ENCODE measurements at regions not wholly inside any gene's neighbourhood (a gene's known extent, or its start where the extent isn't known, plus 50 kb on each side); places are given as distances from the start of the nearest gene placed in this dataset.

DNA sequence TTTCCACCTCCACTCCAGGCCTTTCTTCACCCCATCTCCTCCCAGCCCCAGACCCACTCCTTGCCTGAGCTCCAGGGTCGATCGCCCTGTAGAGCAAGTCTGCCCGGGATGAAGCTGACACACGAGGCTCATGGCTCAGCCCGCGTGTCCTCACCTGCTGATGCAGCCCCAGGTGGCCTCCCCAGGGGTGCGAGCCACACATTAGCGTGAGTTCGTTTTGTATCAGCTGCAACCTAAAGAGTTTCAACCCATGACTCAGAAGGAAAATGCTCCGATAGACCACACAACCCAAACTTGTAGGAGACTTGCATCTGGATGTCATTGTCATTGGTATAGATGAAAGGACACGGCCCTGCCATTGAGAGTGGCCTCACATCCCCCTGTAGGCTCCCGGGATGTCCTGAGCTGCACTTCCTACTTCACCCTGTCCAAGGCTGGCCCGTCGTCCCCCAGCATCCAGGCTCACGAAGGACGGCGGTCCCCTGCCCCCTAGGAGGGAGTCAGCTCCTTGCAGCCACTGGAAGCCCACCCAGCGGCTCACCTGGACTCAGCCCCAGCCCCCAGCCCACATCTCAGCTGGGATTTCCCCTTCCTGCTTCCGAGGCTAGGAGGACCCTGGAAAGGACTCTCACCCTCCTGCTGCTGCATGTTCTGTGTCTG, 97.7 kb downstream of the HTR5A start:
- no peaks in the 10 kb centered on the region for H3K27me3 ChIP-seq (ENCODE audit: control insufficient read depth, insufficient read depth, low read length)
- no peak overlapping the region for H3K4me3 ChIP-seq (ENCODE audit: insufficient read depth, low read depth, low read length)
- H3K36me3 ChIP-seq (replicated peaks; ENCODE audit: control insufficient read depth, insufficient read depth, low read length) = no peaks in the 10 kb centered on the region
- no peak for DNase-seq

DNA sequence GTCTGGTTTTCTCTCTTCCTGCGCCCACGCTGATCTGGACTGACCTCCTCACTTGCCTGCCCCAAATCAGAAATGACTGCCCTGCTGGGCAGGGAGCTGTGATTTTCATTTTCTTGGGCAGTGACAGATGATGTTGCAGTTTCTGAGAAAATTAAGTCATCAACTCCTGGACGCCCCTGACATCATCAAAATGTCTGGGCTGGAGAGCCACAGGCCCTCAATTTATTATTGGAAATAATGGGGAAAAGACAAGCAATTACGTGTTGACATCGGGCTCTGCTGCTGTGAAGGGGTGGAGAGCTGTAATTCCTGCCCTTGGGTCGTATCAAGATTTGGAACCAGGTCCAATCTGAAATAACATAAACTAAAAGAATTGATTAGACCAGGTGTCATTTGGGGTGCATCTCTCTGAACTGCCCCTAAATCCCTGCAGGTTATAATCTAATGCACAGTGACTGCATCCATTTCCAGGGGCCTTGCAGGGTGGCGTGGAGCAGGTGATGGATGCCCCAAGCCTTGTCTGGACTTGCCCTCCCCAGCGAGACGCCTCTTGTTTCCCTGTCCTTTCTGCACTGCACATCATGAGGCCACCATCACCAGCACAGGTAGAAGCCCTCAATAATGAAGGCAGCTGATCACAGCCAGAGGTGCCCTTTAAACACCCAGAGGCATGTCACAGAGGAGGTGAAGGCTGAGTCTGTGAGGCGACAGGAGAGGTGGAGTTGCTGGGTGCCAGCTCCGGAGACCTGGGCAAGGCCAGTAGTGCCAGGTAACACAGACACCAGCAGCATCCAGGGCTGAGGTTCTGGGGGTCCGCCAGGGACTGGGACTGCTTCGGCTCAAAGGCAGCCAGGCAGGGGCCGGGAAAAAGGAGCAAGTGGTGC, 98.7 kb downstream of the HTR5A start:
- H3K27me3 ChIP-seq (ENCODE audit: control insufficient read depth, insufficient read depth, low read length) = no peaks in the 10 kb centered on the region
- no peak overlapping the region for H3K4me3 ChIP-seq (ENCODE audit: insufficient read depth, low read depth, low read length)
- DNase-seq = no peak
- no peaks in the 10 kb centered on the region for H3K36me3 ChIP-seq (replicated peaks; ENCODE audit: control insufficient read depth, insufficient read depth, low read length)

DNA sequence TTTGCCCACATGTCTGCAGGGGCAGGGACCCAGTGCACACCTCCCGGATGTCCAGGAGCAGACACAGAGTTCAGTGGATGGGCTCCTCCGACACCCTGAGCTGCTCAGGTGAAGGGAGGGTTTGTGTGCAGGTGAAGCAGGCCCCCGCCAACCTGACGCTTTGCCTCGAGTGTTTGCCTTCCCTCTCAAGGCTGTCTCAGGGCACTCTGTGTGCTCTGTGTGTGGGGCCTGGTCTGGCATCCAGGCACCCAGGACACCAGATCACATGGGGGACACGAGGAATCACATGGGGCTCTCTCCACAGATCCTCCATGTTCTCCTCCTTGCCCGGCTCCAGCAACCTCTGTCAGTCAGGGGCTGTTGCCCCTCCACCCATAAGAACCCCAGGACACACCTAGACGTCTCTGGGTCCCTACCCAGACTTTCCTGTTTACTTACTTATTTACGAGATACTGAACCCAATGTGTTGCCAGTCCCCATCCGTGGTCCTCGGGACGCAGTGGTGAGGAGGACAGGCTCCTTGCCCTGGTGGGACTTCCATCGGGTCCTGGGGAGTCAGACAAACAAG, 99.5 kb downstream of the HTR5A start:
- Histone ChIP-seq H3K36me3 (replicated peaks; ENCODE audit: control insufficient read depth, insufficient read depth, low read length) (no peaks in the 10 kb centered on the region), H3K27me3 (ENCODE audit: control insufficient read depth, insufficient read depth, low read length) (no peaks in the 10 kb centered on the region), H3K4me3 (ENCODE audit: insufficient read depth, low read depth, low read length) (no peak overlapping the region)
- DNase-seq = no peak

DNA sequence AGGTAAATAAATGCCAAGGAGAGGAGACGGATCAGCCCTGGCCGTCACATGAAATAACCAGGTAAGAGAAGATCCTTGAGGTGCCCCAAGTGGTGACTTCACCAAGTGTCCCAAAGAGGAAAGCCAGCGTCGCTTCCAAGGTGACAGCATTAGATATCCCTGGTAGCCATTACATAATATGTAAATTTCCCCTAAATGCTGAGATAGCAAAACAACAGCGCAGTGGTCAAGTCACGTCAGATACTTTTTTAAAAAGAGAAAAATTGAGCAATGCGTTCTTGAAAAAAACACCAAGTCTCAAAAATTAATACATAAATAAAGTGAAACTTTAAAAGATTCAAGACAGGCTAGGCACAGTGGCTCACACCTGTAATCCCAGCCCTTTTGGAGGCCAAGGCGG, 100.2 kb downstream of the HTR5A start:
- Histone ChIP-seq H3K36me3 (replicated peaks; ENCODE audit: control insufficient read depth, insufficient read depth, low read length) (no peaks in the 10 kb centered on the region), H3K4me3 (ENCODE audit: insufficient read depth, low read depth, low read length) (no peak overlapping the region), H3K27me3 (ENCODE audit: control insufficient read depth, insufficient read depth, low read length) (no peaks in the 10 kb centered on the region)
- DNase-seq = no peak

DNA sequence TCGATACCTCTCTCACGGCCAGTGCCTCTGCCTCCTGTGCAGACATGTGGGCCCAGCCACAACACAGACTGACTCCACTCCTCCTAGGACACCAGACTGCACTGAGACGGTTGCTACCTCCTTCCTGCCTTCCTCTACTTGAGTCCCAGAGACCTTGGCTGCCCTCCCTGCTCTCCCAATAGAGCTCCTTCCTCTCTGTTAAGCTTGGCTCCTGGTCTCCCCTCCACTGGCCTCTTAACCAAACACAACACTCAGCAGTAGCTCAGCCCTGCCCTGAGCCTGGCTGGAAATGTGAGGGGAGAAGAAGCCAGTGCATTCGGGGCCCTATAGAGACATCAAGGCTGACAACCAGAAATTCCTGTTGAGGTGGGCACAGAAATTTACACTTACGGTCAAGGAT, 102.0 kb downstream of the HTR5A start:
- Histone ChIP-seq H3K36me3 (replicated peaks; ENCODE audit: control insufficient read depth, insufficient read depth, low read length) (no peaks in the 10 kb centered on the region), H3K27me3 (ENCODE audit: control insufficient read depth, insufficient read depth, low read length) (no peaks in the 10 kb centered on the region), H3K4me3 (ENCODE audit: insufficient read depth, low read depth, low read length) (no peak overlapping the region)
- DNase-seq = no peak

DNA sequence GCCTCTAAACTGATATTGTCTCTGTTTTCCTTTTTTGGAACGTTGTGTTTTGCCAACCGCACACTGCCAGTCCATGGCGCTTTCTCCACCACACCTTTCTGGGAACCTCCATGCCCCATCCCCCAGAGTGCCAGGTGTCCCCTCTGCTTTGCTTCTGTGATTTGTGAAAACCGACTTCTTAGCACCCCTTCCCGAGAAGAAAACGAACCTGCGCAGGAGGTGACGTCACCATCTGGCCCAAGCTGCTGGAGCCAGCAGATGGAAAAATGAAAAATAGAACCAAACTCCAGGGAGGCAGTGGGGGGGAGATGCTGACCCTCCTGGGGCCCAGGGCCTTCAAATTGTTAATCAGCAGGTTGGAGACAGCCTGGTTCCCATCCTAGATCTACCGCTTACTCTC, 103.8 kb downstream of the HTR5A start:
- H3K4me3 ChIP-seq (ENCODE audit: insufficient read depth, low read depth, low read length) = no peak overlapping the region
- H3K27me3 ChIP-seq (ENCODE audit: control insufficient read depth, insufficient read depth, low read length) = no peaks in the 10 kb centered on the region
- no peak for DNase-seq
- H3K36me3 ChIP-seq (replicated peaks; ENCODE audit: control insufficient read depth, insufficient read depth, low read length) = no peaks in the 10 kb centered on the region

DNA sequence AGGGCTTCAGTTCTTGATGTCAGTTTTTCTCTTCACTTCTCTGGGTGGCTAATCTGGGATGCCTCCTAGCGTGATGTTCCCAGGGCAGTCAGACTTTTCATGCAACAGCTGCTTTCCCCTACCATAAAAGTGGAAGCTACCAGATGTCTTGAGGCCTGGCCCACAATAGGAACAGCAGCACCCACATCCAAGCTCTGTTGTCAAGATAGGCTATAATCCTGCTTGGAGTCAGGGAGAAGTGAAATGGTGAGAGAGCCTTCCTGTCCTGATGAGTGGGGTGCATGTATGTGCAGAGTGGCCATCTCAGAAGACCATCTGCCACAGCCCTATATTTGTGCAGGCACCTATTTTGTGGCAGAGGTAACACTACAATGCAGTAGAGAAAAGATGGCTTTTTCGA, 108.0 kb downstream of the HTR5A start:
- Histone ChIP-seq H3K27me3 (ENCODE audit: control insufficient read depth, insufficient read depth, low read length) (no peaks in the 10 kb centered on the region), H3K36me3 (replicated peaks; ENCODE audit: control insufficient read depth, insufficient read depth, low read length) (no peaks in the 10 kb centered on the region), H3K4me3 (ENCODE audit: insufficient read depth, low read depth, low read length) (no peak overlapping the region)
- DNase-seq = no peak

DNA sequence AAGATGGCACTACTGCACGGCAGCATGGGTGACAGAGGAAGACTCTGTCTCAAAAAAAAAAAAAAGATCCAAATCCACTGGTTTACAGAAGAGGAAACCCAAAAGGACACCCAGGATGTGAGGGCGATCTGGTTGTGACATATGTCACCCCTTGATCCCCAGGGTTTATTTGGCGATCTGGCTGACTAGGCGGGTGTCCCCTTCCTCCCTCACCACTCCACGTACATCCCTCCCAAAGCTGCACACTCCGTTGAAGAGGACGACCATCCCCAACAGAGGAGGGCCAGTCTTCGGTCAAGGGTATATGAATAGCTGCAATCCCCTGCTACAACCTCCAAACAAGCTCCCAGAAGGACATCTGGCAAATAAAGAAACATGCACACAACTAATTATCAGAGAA, 111.6 kb downstream of the HTR5A start:
- Histone ChIP-seq H3K36me3 (replicated peaks; ENCODE audit: control insufficient read depth, insufficient read depth, low read length) (no peaks in the 10 kb centered on the region), H3K27me3 (ENCODE audit: control insufficient read depth, insufficient read depth, low read length) (no peaks in the 10 kb centered on the region), H3K4me3 (ENCODE audit: insufficient read depth, low read depth, low read length) (no peak overlapping the region)
- DNase-seq = no peak

DNA sequence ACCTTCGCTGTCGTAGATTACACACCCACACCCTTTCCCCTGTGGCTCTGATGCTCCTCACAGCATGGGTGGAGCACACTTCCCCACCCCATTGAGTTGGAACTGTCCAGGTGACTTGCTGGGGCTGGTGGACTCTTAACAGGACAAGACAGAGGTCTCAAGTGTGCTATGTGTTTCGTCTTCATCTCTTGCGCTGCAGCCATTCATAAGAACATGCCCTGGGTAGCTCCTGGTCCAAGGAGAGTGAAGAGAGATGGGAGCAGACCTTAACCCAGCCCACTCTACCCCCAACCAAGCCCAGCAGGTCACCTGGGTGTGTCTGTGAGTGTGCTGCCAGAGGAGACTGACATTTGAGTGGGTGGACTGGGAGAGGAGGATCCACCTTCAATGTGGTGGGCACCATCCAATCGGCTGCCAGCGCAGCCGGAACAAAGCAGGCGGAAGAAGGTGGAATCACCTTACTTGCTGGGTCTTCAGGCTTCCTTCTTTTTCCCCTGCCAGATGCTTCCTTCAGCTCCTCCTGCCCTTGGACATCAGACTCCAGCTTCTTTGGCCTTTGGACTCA, 112.4 kb downstream of the HTR5A start:
- Histone ChIP-seq H3K4me3 (ENCODE audit: insufficient read depth, low read depth, low read length) (no peak overlapping the region), H3K27me3 (ENCODE audit: control insufficient read depth, insufficient read depth, low read length) (no peaks in the 10 kb centered on the region), H3K36me3 (replicated peaks; ENCODE audit: control insufficient read depth, insufficient read depth, low read length) (no peaks in the 10 kb centered on the region)
- DNase-seq = no peak

DNA sequence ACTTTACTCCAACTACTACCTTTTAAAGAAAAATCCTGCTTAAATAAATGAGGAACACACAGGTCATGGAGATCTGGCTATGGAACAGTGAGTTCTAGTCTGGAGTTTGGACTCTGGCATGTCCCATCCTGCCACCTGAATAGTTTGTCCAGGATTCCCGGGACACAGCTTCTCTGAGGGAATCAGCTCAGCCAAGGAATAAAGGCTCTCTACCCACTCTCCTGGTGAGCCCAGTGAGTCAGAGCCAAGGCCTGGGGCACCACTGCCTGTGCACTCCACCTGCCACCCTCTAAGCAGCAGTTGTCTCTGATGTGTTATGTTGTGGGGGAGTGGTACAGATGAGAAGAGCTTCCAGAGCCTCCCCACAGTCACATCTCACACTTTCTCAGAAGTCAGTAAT, 113.5 kb downstream of the HTR5A start:
- no peak overlapping the region for H3K4me3 ChIP-seq (ENCODE audit: insufficient read depth, low read depth, low read length)
- no peak for DNase-seq
- H3K36me3 ChIP-seq (replicated peaks; ENCODE audit: control insufficient read depth, insufficient read depth, low read length) = no peaks in the 10 kb centered on the region
- H3K27me3 ChIP-seq (ENCODE audit: control insufficient read depth, insufficient read depth, low read length) = no peaks in the 10 kb centered on the region

DNA sequence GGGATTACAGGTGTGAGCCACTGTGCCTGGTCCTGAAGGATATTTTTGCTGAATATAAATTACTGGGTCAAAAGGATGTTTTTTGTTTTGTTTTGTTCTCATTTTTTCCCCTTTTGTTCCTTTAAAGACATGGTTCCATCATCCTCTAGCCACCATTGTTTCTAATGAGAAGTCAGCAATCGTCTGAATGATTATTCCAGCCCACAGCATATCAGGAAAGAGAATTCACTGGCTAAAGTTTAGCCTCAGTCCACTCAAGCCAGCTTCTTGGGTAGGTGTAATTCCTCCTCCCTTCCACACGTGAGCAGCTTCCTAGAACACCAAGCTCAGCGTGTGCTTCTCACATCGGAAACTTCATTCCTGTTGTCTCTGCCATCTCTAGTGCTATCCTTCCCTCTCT, 112.8 kb upstream of the INSIG1 start:
- DNase-seq = no peak
- Histone ChIP-seq H3K36me3 (replicated peaks; ENCODE audit: control insufficient read depth, insufficient read depth, low read length) (no peaks in the 10 kb centered on the region), H3K4me3 (ENCODE audit: insufficient read depth, low read depth, low read length) (no peak overlapping the region), H3K27me3 (ENCODE audit: control insufficient read depth, insufficient read depth, low read length) (no peaks in the 10 kb centered on the region)

DNA sequence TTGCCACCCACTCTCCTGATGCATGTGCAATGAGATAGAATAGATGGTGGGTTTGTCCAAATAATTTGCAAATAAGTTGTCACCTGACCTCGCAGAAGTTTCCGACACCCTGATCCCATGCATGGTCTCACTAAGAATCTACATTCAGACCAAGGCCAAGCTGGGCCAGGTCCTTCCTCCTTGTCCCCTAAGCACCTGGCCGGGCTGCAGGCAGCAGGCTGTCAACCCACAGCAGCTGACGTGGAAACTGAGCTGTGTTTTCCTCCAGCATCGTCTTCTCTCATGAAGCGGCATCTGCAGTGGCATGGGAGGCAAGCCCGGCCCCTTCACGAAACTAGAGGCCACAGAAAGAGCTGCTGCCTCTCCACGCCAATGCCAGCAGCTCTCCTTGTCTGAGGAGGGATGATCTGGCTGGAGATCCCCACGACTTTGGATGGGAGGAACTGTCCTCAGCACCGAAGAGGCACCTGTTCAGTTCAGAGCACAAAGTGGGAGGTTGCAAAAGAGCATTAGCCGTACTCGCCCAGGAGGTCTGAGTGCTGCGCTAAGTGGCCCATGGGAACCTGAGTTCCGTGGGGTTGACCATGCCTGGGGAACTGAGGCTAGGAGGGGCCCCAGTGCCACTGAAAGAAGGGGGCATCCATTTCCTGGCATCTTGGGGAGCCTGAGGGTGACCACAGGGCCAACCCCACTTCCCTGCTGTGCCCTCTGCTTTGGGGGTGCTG, 110.5 kb upstream of the INSIG1 start:
- H3K36me3 ChIP-seq (replicated peaks; ENCODE audit: control insufficient read depth, insufficient read depth, low read length) = no peaks in the 10 kb centered on the region
- no peak overlapping the region for H3K4me3 ChIP-seq (ENCODE audit: insufficient read depth, low read depth, low read length)
- DNase-seq = no peak
- peaks cover 2% of the 10 kb centered on the region; the same call in 1 of the 2 replicates for H3K27me3 ChIP-seq (ENCODE audit: control insufficient read depth, insufficient read depth, low read length)

DNA sequence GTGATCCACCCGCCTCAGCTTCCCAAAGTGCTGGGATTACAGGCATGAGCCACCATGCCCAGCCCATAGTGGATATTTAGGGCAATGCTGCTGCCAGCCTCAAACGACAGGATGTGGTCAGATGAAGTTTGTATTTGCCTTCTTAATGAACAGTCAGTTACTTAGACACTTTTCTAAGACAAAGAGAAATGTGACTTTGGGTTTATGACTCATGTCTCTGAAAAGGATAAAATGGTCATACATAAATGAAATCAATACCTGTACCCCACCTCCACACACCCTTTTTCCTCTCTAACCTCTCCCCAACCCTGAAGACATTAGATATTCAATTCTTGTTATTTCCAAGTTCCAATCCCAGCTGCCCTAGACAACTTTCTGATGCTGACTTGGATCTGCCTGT, 109.3 kb upstream of the INSIG1 start:
- no peaks in the 10 kb centered on the region for H3K36me3 ChIP-seq (replicated peaks; ENCODE audit: control insufficient read depth, insufficient read depth, low read length)
- peaks cover 2% of the 10 kb centered on the region; the same call in 1 of the 2 replicates for H3K27me3 ChIP-seq (ENCODE audit: control insufficient read depth, insufficient read depth, low read length)
- H3K4me3 ChIP-seq (ENCODE audit: insufficient read depth, low read depth, low read length) = no peak overlapping the region
- no peak for DNase-seq

DNA sequence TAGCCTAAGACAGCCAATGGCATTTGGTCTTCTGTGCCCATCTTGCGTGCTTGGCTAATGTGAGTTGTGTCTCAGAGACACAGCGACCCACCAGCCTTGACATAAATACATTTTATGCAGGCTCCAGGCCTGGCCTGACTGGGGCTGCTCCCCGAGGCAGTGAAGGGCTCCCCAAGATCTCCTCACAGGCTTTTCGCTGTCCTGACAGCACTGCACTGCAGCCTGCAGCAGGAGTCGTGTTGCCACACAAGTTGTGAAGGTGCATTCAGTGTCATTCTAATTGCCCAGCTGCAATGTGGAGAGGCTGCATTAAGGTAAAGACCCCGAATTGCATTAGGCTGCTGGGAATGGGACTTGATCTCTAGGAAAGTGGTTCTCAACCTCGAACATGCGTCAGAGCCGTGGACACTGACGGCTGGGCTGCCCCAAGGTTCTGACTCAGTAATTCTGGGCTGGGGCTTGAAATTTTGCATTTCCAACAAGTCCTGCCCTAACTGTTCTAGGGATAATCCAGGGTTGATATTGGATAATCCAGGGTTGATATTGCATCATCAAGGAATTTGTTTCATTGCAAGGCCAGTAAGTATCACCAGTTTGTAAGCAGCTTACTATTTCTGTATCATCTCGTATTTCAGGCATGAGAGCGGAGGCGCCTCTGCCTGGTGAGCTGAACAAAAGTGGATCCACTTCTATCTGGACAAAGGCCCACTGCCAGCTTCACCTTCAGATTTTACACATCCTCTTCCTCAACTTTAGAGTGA, 108.7 kb upstream of the INSIG1 start:
- no peak overlapping the region for H3K4me3 ChIP-seq (ENCODE audit: insufficient read depth, low read depth, low read length)
- DNase-seq = no peak
- H3K27me3 ChIP-seq (ENCODE audit: control insufficient read depth, insufficient read depth, low read length) = peaks cover 2% of the 10 kb centered on the region; the same call in 1 of the 2 replicates
- H3K36me3 ChIP-seq (replicated peaks; ENCODE audit: control insufficient read depth, insufficient read depth, low read length) = no peaks in the 10 kb centered on the region
